Activated T-cell treated with anti-CD3 and anti-CD28 coated beads for 24 hours (primary cell): ENCODE measurements at regions not wholly inside any gene's neighbourhood (a gene's known extent, or its start where the extent isn't known, plus 50 kb on each side); places are given as distances from the start of the nearest gene placed in this dataset.

ENCODE experiments used
- DNase-seq: peaks from one replicate; pipeline ENCODE4 v3.0.0-alpha.2; 2020; ENCODE audit warnings: low read depth

DNA sequence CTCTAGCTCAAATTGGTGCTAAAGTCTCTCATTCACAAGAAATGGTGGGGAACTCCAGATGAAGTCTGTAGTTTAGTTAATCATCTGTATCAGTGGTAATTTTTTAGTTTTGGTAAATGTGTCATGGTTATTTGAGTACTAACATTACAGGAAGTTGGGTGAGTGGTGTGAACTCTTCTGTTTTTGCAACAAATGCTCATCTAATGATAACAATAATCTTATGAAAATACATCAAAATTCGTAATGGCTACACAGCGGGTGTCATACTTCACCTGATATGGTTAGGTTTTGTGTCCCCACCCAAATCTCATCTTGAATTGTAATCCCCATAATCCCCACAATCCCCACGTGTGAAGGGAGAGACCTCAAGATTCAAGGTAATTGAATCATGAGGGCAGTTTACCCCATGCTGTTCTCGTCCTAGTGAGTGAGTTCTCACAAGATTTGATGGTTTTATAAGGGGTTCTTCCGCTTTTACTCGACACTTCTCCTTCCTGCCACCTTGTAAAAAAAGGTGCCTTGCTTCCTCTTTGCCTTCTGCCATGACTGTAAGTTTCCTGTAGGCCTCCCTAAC, 209.3 kb upstream of the FOXN3 start:
- no peak for DNase-seq

DNA sequence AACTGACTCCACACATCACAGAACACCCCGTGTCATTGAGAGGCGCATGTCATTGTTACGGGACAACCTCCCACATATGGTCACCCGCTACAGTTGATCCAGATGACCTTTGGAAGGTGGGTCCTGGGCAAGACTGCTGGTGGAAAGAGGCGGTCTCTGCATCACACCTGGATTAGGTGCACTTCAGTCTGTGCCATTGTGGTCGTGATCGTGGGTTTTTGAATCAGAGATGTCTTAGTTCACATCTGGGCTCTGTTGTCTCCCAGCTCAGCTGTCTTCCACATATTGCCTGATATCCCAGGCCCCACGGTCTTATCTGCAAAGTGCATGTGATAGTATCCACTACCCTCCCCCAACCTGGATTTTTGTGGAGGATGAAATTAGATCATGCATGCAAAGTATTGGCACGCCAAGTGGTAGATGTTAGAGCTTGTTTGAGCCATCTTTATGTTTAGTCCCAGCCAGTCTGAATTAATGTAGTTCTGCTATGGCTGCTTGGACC, 208.7 kb upstream of the FOXN3 start:
- DNase-seq, result no peak

DNA sequence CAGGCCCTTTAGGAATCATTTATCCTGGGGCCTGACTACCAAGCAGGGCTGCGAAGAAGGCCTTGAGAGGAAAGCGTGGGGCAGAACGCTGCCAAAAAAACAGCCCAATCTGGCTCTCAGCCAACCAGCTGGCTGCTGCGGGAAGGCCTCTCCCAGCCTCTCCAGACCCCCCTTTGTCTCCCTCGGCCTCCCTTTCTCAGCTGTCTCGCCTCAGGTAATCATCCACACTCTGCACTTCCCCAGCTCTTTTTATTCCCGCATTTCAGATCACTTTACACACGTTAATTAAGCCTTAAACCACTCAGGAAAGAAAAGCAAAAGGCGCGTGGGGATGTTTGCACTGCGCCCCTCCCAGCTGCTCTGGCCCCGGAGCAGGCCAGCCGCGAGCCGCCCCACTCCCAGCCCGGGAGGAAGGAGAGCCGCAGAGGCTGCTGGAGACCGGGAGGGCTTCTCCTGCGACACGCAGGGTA, 208.2 kb upstream of the FOXN3 start:
- DNase-seq, result no peak

DNA sequence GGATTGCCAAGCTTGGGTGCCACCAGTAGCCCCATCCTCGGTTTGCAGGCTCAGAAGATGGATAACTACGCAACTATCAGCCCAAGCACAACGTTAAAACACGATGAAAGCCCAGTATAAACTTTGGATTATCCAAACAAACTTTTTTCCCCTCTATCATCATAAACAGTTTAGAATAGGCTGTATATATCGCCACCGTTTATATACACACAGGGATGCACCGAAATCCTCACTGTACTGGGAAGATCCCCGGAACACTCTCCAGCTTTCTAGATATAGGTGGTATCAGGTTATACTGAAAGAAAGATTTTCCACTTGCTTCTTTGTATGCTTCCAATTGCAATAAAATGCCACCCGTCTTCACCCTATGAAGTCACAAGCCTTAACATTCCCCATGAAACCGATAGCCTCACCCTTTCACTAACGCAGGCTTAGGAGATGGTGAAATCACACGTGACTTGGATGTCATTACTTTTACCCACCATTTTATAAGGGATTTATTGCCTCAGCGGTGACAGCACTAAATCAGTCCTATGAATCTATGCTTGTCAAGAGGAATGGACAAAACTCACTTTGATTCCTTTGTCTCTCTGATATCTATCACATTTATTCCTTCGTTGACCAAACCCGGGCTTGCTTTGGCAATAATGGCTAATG, 207.6 kb upstream of the FOXN3 start:
- no peak for DNase-seq

DNA sequence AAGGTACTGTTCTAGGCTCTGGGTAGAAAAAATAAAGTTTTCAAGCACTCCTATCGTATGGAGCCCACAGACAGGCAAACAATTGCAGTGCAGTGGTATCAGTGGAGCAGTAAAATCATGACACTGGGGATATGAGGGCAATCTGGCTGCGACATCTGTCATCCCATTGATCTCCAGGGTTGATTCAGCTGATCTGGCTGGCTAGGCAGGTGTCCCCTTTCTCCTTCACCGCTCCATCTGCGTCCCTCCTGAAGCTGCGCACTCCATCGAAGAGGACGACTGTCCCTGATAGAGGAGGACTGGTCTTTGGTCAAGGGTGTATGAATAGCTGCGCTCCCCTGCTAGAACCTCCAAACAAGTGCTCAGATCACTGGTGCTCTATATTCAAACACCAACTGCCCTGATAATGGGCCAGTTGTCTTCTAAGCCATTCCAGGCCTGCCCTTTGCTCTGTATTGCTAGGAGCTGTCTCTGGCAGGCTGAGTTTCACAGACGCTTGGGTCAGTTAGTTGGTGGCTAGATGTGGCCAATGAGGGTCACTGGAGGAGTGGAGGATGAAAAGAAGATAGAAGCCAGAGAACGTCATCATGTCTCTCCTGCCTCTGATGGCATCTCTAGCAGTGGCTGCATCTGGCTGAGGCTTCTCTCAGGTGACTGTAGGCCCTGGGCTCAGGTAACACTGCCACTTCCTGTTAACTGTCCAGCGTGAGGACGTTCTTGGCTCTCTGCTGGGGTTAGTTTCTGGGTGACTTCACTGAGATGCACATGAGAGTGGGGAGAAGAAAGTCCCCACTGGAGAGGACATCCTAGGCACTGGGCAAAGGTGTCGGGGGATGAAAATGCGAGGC, 205.0 kb upstream of the FOXN3 start:
- no peak for DNase-seq

DNA sequence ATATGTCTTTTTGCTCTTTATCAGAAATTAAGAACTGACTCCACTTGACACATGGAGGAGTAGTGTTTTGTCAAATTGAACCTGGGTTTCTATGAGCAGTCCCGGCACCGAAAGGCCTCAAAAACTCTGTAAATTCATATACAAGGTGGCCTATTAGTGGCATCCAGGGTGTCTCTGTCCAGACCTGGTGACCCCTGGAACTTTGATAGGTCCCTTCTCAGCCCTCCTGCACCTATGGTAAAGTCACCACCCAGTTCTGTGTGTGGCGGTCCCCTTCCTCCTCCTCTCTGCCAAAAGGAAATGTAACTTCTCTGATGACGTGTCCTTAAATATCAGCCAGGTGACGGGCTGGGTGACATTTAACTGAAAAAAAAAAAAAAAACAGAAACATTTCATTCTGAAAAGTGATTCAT, 204.0 kb upstream of the FOXN3 start:
- DNase-seq, result peak; percentile 44

DNA sequence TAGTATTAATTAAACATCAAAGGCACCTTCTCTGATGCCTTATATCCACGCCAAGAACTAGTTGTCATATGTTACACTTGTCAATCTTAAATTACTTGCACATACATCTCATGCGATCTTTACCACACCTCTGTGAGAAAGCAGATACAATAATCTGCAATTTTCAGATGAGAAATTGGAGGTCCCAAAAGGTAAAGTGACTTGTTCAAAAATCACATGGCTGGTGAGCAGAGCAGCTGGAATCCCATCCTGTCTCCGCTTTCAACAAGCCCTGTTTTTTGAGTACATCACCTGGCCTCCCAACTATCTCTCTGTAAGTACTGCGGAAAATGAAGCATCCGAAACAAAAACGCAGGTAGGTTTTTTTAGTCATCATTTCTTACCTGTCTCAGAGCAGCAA, 203.4 kb upstream of the FOXN3 start:
- DNase-seq, result no peak

DNA sequence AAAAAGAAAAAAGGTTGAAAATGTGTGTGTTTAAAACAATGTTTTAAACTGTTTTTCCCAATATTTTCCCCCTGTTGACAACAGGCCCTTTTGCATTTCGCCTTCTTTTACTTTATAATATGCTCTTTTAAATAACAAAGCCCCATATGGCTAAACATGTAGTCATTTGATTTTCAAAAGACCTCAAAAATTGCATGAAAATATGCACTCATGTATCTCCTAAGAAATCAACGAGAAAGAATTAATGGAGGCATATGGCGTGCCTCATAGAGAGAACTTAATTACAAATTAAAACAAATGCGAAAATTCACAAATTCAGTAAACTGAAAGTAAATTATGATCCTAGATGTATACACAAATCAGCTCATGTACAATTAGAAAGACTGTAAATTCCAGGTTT, 202.6 kb upstream of the FOXN3 start:
- no peak for DNase-seq

DNA sequence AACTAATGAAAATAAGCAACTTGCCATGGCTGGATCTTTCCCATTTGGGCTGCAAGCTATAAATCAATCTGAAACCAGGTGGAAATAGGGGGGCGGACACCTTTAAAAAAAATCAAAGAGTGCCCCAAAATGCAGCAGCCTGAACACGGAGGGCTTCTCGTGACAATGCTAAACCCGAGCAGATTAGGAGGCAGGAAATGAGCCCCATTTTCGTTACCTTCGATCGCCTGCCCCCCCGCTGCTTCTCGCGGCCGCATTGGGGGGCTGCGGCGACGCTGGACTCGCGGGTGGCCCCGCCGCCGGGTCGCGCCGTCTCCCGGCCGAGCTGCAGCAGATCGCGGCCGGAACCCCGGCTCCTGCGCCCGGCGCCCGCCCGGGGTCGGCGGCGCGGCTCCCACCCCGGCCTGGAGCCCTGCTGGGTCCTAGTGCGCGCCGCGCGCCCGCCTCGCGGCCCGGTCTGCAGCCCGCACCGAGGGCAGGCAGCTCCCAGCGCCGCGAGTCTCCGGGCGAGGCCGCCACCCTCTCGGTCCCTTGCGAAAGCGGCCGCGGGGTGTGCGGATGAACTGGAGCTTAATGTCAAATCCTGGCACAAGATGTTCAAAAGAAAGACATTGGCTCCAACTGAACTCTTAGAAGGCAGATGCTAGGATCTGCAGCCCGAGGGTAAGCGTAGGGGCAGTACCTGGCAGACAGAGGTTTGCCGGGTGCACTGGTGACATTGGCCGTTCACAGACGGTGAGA, 201.9 kb upstream of the FOXN3 start:
- DNase-seq, result peak; percentile 51

DNA sequence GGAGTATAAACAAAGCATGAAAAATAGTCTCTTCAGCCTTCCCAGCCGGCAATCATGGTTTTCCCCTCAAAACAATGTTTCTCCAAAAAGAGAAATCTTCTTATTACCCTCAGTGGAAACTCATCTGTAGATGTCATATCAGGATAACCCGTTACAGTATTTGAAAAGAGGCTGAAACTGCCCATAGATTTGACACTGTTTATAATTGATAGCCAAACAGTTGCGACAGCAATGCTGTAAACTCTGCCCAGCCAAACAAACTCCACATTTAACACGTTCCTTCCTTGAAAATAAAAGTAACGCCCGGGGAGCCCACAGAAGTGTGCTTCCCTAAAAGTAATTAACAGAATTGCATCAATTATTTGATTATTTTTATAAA, 201.3 kb upstream of the FOXN3 start:
- DNase-seq, result no peak

DNA sequence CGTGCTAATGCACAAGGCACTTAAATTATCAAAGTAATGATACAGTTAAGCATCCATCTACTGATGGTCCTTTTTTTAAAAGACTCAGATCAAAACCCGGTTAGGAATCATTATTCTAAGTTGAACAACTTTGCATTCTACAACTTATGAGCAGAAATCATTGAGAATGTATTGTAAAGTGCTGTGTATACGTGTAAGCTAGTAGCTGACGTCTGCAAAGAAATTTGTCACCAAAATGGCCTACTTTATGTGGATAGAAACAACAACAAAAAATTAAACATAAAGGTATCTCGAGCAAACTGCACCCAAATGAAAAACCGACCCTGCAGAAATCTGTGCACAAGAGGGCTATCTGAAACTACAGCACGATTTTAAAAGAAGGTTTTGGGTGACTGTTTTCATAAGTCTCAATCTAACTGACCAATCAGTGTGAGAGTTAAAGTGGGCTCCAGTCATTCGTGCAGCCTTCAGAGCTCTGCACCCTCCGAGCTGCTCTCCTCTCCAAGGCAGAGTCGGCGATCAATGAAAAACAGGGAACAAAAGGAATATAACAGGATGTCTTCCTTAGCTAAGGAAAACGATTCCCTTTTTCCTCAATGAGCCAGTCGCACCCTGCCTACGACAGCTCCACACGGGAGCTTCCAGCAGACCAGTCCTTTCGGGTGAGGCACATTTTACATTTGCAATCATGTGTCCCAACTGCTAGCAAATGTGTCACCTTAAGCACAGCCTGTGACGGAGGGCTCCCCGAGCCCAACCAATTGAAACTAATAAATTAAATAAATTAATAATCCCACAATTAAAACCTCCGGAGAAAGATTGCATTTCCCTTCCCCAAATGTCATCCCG, 200.7 kb upstream of the FOXN3 start:
- DNase-seq, result no peak

DNA sequence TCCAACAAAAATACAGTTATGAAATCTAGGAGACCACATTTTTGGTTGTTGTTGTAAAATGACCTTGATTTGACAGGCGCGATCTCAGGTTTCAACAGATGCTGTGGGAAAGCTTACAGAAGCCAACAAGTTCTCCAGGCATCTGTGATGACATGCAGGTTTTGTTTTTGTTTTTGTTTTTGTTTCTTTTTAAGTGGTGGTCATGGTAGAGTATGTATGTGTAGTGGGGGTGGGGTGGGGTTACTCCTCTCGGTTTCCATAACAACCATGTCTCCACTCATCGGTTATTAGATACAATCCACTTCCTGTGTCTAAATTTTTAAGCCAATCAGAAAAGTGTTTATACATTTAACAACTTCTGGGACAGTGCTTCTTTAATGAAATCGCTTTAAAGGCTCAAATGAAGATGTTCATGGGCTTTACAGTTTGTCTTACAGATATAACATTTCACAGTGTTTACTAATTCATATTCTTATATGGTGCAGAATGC, 199.9 kb upstream of the FOXN3 start:
- no peak for DNase-seq

DNA sequence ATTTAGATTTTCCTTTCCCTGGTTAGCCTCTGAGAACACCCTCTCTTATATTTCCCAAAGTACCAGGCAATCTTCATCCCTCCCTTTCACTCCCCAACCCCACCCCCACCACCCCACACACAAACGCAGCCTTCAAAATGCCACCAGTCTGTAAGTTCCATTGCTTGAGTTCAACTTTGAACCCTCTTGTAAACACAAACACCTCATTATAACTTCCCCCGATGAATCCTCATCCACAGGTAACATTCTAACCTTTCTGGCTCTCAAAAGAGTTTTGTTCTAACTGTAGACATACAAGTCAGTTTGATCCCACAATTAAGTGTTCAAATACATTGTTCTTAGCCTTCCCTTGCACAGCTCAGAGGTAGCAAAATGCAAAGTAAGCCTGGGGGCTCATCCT, 199.4 kb upstream of the FOXN3 start:
- no peak for DNase-seq

DNA sequence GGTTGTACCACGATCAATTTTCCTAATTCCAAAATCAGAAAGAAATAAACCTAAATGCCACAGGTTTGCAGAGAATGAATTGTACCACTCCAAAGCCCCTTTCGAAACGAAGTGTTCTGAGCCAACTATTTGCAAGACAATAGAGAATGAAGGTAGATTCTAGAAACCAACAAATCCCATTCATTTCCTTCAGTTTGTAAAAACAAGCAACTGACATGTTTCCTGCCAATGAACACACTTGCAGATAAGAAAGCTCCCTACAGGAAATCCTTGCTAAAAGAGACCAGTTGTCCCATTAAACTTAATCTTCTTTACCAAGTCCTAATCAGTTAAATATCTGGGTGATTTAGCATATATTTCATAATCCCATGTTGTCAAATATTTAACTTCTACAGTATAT, 198.4 kb upstream of the FOXN3 start:
- DNase-seq, result no peak

DNA sequence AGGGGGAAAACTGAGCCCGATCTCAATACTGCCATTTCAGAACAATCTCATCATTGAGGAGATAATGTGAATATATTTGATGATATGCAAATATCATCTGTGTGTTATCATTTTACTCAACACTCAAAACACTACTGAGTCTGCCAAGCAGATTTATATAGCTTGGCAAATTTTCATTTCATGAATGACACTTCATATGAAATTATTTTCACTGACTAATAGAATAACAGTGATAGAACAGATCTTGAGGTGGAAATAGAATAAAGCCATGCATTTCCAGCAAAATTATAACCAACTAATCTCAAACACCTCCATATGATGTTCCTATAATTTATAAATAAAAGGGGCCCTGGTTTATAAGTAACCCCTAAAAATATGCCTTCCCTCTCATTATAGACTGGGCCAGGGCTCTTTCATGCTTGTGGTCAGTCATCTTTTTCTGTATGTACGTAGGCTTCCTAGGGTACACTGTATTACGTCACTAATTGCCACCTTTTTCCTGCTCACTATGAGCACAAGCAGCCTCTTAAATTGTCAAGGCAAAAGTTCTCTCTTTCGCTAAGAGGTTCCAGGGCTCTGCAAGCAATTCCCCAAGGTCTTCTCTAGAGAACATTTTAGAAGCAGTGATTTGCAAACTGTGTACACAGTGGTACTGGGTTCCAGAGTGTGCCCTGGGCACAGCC, 197.1 kb upstream of the FOXN3 start:
- no peak for DNase-seq

DNA sequence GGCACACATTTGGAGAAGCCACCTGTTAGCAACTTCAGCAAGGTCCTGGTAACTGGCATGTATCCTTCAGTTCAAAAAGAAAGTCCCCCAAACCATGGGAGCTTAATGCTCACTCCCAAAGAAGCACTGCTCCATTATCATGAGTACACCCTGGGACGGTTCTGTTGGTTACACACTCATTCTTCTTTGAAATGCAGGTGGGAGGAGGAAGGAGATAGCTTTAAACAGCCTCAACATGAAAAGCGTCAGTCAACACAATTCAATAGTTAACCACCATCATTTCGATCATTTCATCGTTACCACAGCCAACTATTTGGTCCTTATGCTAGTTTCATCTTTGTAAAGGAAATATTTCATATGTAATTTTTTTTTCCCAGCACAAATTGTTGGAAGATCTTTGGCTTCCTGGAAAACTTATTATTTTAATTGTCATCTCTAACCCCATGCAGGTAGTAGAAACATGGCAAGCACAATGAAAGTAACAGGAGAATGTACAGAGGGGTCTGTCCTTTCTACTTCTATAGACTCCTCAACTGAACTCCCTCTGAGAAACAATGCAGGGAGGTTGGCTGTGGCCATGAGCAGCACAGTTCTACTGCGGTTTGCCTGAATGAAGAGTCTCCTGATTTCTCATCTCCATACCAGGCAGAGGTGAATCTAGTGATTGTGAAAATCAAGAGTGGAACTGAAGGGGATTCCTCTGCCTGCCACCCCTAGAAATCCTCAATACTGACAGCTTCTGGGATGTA, 196.4 kb upstream of the FOXN3 start:
- no peak for DNase-seq

DNA sequence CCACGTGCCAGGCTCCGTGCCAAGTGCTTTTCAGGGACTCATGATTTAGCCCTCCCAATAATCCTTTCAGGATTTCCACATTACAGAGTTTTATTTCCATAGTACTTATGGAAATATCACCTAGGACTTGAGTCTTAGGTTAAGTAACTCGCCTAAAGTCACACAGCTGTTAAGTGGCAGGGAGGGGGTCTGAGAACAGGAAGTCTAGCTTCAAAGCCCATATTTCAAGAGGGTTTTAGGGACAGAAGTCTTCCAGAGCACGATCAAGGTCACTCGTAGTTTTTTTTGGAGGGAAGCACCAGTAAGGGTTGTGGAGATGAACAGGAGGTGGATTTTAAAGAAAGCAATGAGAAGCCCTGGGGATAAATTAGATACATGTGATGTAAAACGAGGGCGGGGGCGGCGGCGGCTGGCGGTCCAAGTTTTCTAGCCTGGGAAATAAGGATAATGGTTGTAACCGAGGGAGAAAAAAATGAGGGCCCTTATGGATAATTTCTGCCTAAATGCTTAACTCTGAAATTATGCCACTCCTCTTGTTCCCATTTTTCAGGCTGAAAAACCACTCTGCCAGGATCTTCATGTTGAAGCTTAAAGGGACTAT, 192.6 kb upstream of the FOXN3 start:
- no peak for DNase-seq

DNA sequence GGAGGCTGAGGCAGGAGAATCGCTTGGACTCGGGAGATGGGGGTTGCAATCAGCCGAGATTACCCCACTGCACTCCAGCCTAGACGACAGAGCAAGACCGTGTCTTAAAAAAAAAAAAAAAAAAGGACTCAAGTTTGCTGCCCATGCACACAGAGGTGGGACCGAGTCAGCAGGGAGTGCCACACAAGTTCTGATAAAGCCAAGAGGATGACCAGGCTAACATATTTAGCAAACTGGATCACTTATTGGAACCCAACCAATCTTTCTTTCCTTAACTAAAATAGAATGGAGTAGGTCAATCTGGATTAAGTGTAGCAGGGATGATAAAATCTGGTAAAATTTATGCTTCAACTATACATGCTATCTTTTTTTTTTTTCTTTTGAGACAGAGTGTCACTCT, 190.4 kb upstream of the FOXN3 start:
- no peak for DNase-seq

DNA sequence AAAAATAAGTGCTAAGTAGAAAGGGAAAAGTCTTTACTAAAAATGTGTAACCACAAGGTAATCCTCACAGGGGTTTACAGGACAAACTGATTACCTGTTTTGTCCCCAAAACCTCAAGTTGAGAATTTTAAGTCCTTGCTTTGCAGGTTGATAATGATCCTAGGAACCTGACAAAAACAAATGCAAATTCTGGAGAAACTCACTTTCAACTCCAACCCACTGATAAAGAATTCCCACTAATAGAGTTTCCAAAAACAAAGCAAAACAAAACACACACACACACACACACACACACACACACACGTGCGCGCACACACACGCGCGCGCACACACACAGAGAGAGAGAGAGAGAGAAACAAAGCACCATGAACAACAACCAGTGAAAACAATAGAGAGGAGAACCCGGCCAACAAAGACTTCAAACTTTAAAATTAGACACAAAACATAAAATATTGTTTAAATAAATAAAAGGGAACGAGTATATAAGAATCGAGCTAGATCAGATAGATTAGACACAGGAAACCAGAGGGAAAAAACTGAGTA, 187.0 kb upstream of the FOXN3 start:
- DNase-seq, result no peak
